ENCODE measurements at regions not wholly inside any gene's neighbourhood (a gene's known extent, or its start where the extent isn't known, plus 50 kb on each side); places are given as distances from the start of the nearest gene placed in this dataset.

DNA sequence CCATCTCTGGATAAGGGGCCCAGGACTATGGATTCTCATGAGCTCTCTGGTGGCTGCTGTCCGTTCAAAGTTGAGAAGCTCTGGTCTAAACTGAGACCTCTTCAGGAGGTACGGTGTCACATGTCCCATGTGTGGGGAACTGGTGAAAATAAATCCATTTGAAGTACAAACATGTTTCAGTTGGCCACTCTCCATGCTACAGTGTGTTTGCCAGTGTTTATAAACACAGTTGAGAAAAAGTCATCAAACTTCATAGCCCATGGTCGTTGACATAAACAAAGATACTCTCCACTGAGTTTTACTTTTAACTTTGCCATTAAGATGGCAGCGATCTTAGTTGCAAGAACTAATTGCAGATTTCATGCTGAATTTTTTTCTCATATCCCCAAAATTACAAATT lies 72.8 kb downstream of the PSMG1 start:
- TF ChIP-seq FOXP2 (optimal IDR thresholded peaks at IDR 0.05; ENCODE audit: control extremely low read depth, extremely low read length, insufficient read depth), result no peak
- TF ChIP-seq POLR2AphosphoS5 (IDR thresholded peaks at IDR 0.05; ENCODE audit: borderline replicate concordance, low read depth, low read length), result no peak
